Kidney (tissue), 13 donors: ENCODE measurements at regions not wholly inside any gene's neighbourhood (a gene's known extent, or its start where the extent isn't known, plus 50 kb on each side); places are given as distances from the start of the nearest gene placed in this dataset.
A peak's percentile ranks its signal among the peaks of the same experiment; 100 is the strongest.

Source experiments
- DNase-seq, 5 donors: peaks; one replicate each; pipeline ENCODE4 v3.0.0-alpha.2; 2013 to 2020
- FAIRE-seq: peaks from 2 replicates; lab custom pipeline; 2012; peaks lifted over from hg19 to GRCh38; lab: Jason Lieb, UNC
- H3K27ac ChIP-seq, 2 donors: one replicate each; pipeline ENCODE4 v1.7.0; 2013; ENCODE audit warnings: low read depth in 2 of 2, low read length in 2 of 2, inconsistent platforms in 1 of 2
- H3K27me3 ChIP-seq: one replicate; pipeline ENCODE4 v1.7.1; 2013; ENCODE audit warnings: low read length, inconsistent platforms; ENCODE audit not compliant: control insufficient read depth, insufficient read depth
- H3K36me3 ChIP-seq, 3 donors: one replicate each; pipeline versions ENCODE4 v1.7.0 to v1.7.1; 2013; ENCODE audit warnings: low read length in 3 of 3, control low read depth in 1 of 3, inconsistent platforms in 1 of 3; ENCODE audit not compliant: insufficient read depth in 3 of 3, control insufficient read depth in 2 of 3
- H3K4me1 ChIP-seq, 3 donors: one replicate each; pipeline versions ENCODE4 v1.7.0 to v1.7.1; 2013; ENCODE audit warnings: low read length in 3 of 3, inconsistent platforms in 1 of 3, low read depth in 1 of 3; ENCODE audit not compliant: control insufficient read depth in 2 of 3, insufficient read depth in 2 of 3
- H3K4me3 ChIP-seq, 3 donors: one replicate each; pipeline versions ENCODE4 v1.7.0 to v1.8.1; 2013; ENCODE audit warnings: low read length in 3 of 3, control low read depth in 1 of 3, inconsistent platforms in 1 of 3
- H3K9ac ChIP-seq, 3 donors: one replicate each; pipeline versions ENCODE4 v1.7.0 to v1.7.1; 2013; ENCODE audit warnings: low read length in 3 of 3, control low read depth in 1 of 3, inconsistent platforms in 1 of 3
- H3K9me3 ChIP-seq, 3 donors: one replicate each; pipeline versions ENCODE4 v1.7.0 to v1.7.1; 2013; ENCODE audit warnings: low read length in 3 of 3, control low read depth in 1 of 3, inconsistent platforms in 1 of 3; ENCODE audit not compliant: control insufficient read depth in 2 of 3, insufficient read depth in 1 of 3
- CTCF ChIP-seq: IDR thresholded peaks from 3 replicates; pipeline ENCODE4 v1.5.1; 2012; ENCODE audit warnings: mild to moderate bottlenecking, moderate library complexity, borderline replicate concordance; ENCODE audit not compliant: insufficient read depth; ENCODE audit errors: extremely low read depth
- intact Hi-C: fragments of 100-400 bp; cut with DNase I; formaldehyde crosslinking; loops from one replicate; pipeline ENCODE4 v1.11.1; 2022
- donor health status: control.
- donor health status: control.
- donor health status: control.
- donor health status: control.
- donor health status: control.
- donor health status: DM: yes; HTN: yes; CAD: no.
- donor health status: Normal renal cell carcinoma (clear cell type).

GRCh38 chr2:3104261-3104660 lies 273.4 kb downstream of the EIPR1 start:
- Histone ChIP-seq H3K9me3 (no peaks in the 10 kb centered on the region), H3K4me3 (no peak overlapping the region), H3K27me3 (no peaks in the 10 kb centered on the region), H3K36me3 (no peaks in the 10 kb centered on the region), H3K4me1 (no peaks in the 10 kb centered on the region), H3K9ac (no peak overlapping the region), H3K27ac (no peak overlapping the region)
- DNase-seq (no peak), FAIRE-seq (no peak)
- intact Hi-C loops, result no loop called here
- TF ChIP-seq CTCF, result no peak

- intact Hi-C loops, result no loop called here
- H3K27me3 ChIP-seq, result no peaks in the 10 kb centered on the region
- no peak overlapping the region for H3K9ac ChIP-seq
- no peaks in the 10 kb centered on the region for H3K36me3 ChIP-seq
- H3K4me1 ChIP-seq, result no peaks in the 10 kb centered on the region
- FAIRE-seq (no peak), DNase-seq (peak in 1 of 5 donors; percentile 37)
- TF ChIP-seq CTCF, result no peak
- no peak overlapping the region for H3K4me3 ChIP-seq
- no peak overlapping the region for H3K27ac ChIP-seq
- H3K9me3 ChIP-seq, result no peaks in the 10 kb centered on the region
Observed at GRCh38 chr2:3102922-3103569, 274.6 kb downstream of the EIPR1 start.

- Histone ChIP-seq H3K9me3 (no peaks in the 10 kb centered on the region), H3K9ac (no peak overlapping the region), H3K4me3 (no peak overlapping the region), H3K36me3 (no peaks in the 10 kb centered on the region), H3K4me1 (no peaks in the 10 kb centered on the region), H3K27ac (no peak overlapping the region), H3K27me3 (no peaks in the 10 kb centered on the region)
- TF ChIP-seq CTCF, result no peak
- DNase-seq (peak in 3 of 5 donors; percentile 24 to 76 (median 42)), FAIRE-seq (no peak)
- intact Hi-C loops, result no loop called here
Observed at GRCh38 chr2:3102081-3102921, 275.3 kb downstream of the EIPR1 start.
